HCT116 (cell line): ENCODE measurements at regions not wholly inside any gene's neighbourhood (a gene's known extent, or its start where the extent isn't known, plus 50 kb on each side); places are given as distances from the start of the nearest gene placed in this dataset.

Experiments
- ATAC-seq: fragments of 200-7000 bp; cut with Tn5 transposase; 2 replicates; pipeline ENCODE4 v1.9.1; 2020; ENCODE audit warnings: mild to moderate bottlenecking, moderate library complexity
- BruUV-seq: library from RNA; stranded (reverse); fragments of 400-500 nt; replicated peaks from 2 replicates; lab custom pipeline; 2021; lab: Mats Ljungman, UMichigan
- CTCF ChIA-PET: fragments of 300-600 bp; sonication (Branson Sonifier 250); formaldehyde crosslinking; loops from one replicate; lab custom pipeline; 2021; ENCODE audit warnings: antibody characterized with exemption; lab: Charles Lee
- POLR2A ChIA-PET: fragments of 300-600, 350-600 bp; sonication (Branson Sonifier 250); formaldehyde crosslinking; loops from one replicate; lab custom pipeline; 2021; ENCODE audit warnings: antibody characterized with exemption; lab: Charles Lee
- RAD21 ChIA-PET, 2 experiments: fragments of 300-600 bp; sonication (Branson Sonifier 250); formaldehyde crosslinking; loops; one replicate each; lab custom pipeline; 2023; ENCODE audit warnings: low total read pairs in 2 of 2; ENCODE audit not compliant: uncharacterized antibody in 2 of 2, unreplicated experiment in 2 of 2, low non-redundant PET in 1 of 2; lab: Charles Lee
- DNase-seq: peaks from one replicate; pipeline ENCODE4 v3.0.0-alpha.2; 2010; ENCODE audit warnings: low read depth, low spot score
- H2AFZ ChIP-seq: fragments of 200-600 bp; shearing (Covaris generic), sonication (generic); 2 replicates; pipeline ENCODE4 v1.6.1; 2017; ENCODE audit warnings: low read depth, mixed run types, mixed read lengths, antibody characterized with exemption, low read length; ENCODE audit not compliant: poor library complexity, severe bottlenecking
- H3K27ac ChIP-seq: 2 replicates; pipeline ENCODE4 v1.5.1; 2012; ENCODE audit warnings: low read depth, low read length
- H3K27me3 ChIP-seq: fragments of 200-600 bp; sonication (generic); 2 replicates; pipeline ENCODE4 v1.6.1; 2016; ENCODE audit warnings: mixed run types, low read length, mixed read lengths; ENCODE audit not compliant: insufficient read depth
- H3K36me3 ChIP-seq, 2 experiments: fragments of 200-500 bp in 1 of 2; fragments of 200-600 bp in 1 of 2; sonication (Bioruptor generic) in 1 of 2; sonication (generic) in 1 of 2; 2 replicates each; pipeline versions ENCODE4 v1.5.1 to v1.6.1; 2014 to 2016; ENCODE audit warnings: low read length in 2 of 2, inconsistent platforms in 1 of 2, mixed read lengths in 1 of 2, mixed run types in 1 of 2; ENCODE audit not compliant: insufficient read depth in 2 of 2, control insufficient read depth in 1 of 2
- H3K4me1 ChIP-seq, 2 experiments: fragments of 200-600 bp in 1 of 2; sonication (generic) in 1 of 2; 2 replicates each; pipeline versions ENCODE4 v1.5.1 to v1.6.1; 2012 to 2017; ENCODE audit warnings: low read length in 2 of 2, inconsistent platforms in 1 of 2, mild to moderate bottlenecking in 1 of 2, mixed read lengths in 1 of 2, mixed run types in 1 of 2, moderate library complexity in 1 of 2; ENCODE audit not compliant: insufficient read depth in 2 of 2, control insufficient read depth in 1 of 2
- H3K4me2 ChIP-seq: fragments of 200-600 bp; sonication (generic); 2 replicates; pipeline ENCODE4 v1.6.1; 2017; ENCODE audit warnings: mixed run types, low read length, mixed read lengths
- H3K4me3 ChIP-seq, 2 experiments: fragments of 200-600 bp in 1 of 2; sonication (generic) in 1 of 2; replicated peaks in 1 of 2; 2 replicates each; pipeline ENCODE4 v1.5.1; 2011 to 2016; ENCODE audit warnings: low read length in 2 of 2, control low read depth in 1 of 2, low read depth in 1 of 2, mild to moderate bottlenecking in 1 of 2, mixed read lengths in 1 of 2, mixed run types in 1 of 2
- H3K79me2 ChIP-seq: fragments of 200-600 bp; sonication (generic); 2 replicates; pipeline ENCODE4 v1.6.1; 2017; ENCODE audit warnings: mild to moderate bottlenecking, mixed run types, low read length, moderate library complexity, mixed read lengths; ENCODE audit not compliant: insufficient read depth
- H3K9ac ChIP-seq: fragments of 200-600 bp; sonication (generic); 2 replicates; pipeline ENCODE4 v1.6.1; 2016; ENCODE audit warnings: low read length, mixed read lengths
- H3K9me2 ChIP-seq: fragments of 200-600 bp; sonication (generic), shearing (Covaris generic); 2 replicates; pipeline ENCODE4 v1.6.1; 2017; ENCODE audit warnings: mixed run types, mild to moderate bottlenecking, moderate library complexity; ENCODE audit not compliant: insufficient read depth
- H3K9me3 ChIP-seq, 2 experiments: fragments of 200-500 bp in 1 of 2; fragments of 200-600 bp in 1 of 2; sonication (Bioruptor generic) in 1 of 2; sonication (generic) in 1 of 2; 2 replicates each; pipeline ENCODE4 v1.6.1; 2014 to 2017; ENCODE audit warnings: low read length in 2 of 2, mixed read lengths in 2 of 2, inconsistent platforms in 1 of 2, low read depth in 1 of 2, mild to moderate bottlenecking in 1 of 2, mixed run types in 1 of 2, moderate library complexity in 1 of 2; ENCODE audit not compliant: control insufficient read depth in 1 of 2, insufficient read depth in 1 of 2
- H4K20me1 ChIP-seq: fragments of 200-600 bp; sonication (generic), shearing (Covaris generic); 2 replicates; pipeline ENCODE4 v1.6.1; 2017; ENCODE audit warnings: mixed run types, mild to moderate bottlenecking, moderate library complexity; ENCODE audit not compliant: insufficient read depth
- CEBPB ChIP-seq: IDR thresholded peaks from 2 replicates; pipeline ENCODE4 v1.6.1; 2012; ENCODE audit warnings: low read depth
- EGR1 ChIP-seq: IDR thresholded peaks from 2 replicates; pipeline ENCODE4 v1.6.1; 2012; ENCODE audit warnings: low read depth
- EZH2phosphoT487 ChIP-seq: fragments of 200-600 bp; IDR thresholded peaks from 2 replicates; pipeline ENCODE4 v1.6.1; 2018; ENCODE audit warnings: antibody characterized with exemption, borderline replicate concordance
- FOSL1 ChIP-seq: IDR thresholded peaks from 2 replicates; pipeline ENCODE4 v1.6.1; 2012; ENCODE audit warnings: low read depth
- RAD21 ChIP-seq: IDR thresholded peaks from 2 replicates; pipeline ENCODE4 v1.6.1; 2012; ENCODE audit warnings: low read depth, mild to moderate bottlenecking
- SRF ChIP-seq: IDR thresholded peaks from 2 replicates; pipeline ENCODE4 v1.6.1; 2012; ENCODE audit warnings: low read depth
- TCF7L2 ChIP-seq: IDR thresholded peaks from 2 replicates; pipeline ENCODE4 v1.7.0; 2011; ENCODE audit warnings: borderline replicate concordance, inconsistent platforms; ENCODE audit not compliant: insufficient read depth, insufficient read length; ENCODE audit errors: extremely low read depth
- ZBTB33 ChIP-seq: IDR thresholded peaks from 2 replicates; pipeline ENCODE4 v1.6.1; 2011; ENCODE audit warnings: mild to moderate bottlenecking, low read length, moderate library complexity; ENCODE audit not compliant: insufficient replicate concordance; ENCODE audit errors: extremely low read depth
- intact Hi-C: fragments of 100-400 bp; cut with micrococcal nuclease; formaldehyde crosslinking; loops from 2 replicates; pipeline ENCODE4 v1.10.0; 2022
- TF ChIP-seq, protein P1 (sequence below): IDR thresholded peaks from 2 replicates; pipeline ENCODE4 v1.6.1; 2012; ENCODE audit warnings: low read depth

GRCh38 chrX:36753602-36754001 is 254.6 kb upstream of the FAM47C start (continued):
- no peak for TF ChIP-seq EGR1
- TF ChIP-seq, all 23 proteins: peak for 0

GRCh38 chrX:36787752-36788151 is 220.4 kb upstream of the FAM47C start:
- H3K79me2 ChIP-seq, result no peaks in the 10 kb centered on the region
- no peak overlapping the region for H3K27ac ChIP-seq
- no peaks in the 10 kb centered on the region for H3K4me1 ChIP-seq
- H3K9me3 ChIP-seq, result no peaks in the 10 kb centered on the region
- H2AFZ ChIP-seq, result no peak overlapping the region
- CTCF ChIA-PET, result no interaction called here
- RAD21 ChIA-PET, result no interaction called here
- no peak overlapping the region for H3K9ac ChIP-seq
- POLR2A ChIA-PET, result no interaction called here
- no peak overlapping the region for H3K4me3 ChIP-seq
- no TSS peak for BruUV-seq
- H3K27me3 ChIP-seq, result no peaks in the 10 kb centered on the region
- no peaks in the 10 kb centered on the region for H3K9me2 ChIP-seq
- no peaks in the 10 kb centered on the region for H4K20me1 ChIP-seq
- intact Hi-C loops, result no loop called here
- ATAC-seq, result no peak
- TF ChIP-seq RAD21, result no peak
- TF ChIP-seq, protein P1, sequence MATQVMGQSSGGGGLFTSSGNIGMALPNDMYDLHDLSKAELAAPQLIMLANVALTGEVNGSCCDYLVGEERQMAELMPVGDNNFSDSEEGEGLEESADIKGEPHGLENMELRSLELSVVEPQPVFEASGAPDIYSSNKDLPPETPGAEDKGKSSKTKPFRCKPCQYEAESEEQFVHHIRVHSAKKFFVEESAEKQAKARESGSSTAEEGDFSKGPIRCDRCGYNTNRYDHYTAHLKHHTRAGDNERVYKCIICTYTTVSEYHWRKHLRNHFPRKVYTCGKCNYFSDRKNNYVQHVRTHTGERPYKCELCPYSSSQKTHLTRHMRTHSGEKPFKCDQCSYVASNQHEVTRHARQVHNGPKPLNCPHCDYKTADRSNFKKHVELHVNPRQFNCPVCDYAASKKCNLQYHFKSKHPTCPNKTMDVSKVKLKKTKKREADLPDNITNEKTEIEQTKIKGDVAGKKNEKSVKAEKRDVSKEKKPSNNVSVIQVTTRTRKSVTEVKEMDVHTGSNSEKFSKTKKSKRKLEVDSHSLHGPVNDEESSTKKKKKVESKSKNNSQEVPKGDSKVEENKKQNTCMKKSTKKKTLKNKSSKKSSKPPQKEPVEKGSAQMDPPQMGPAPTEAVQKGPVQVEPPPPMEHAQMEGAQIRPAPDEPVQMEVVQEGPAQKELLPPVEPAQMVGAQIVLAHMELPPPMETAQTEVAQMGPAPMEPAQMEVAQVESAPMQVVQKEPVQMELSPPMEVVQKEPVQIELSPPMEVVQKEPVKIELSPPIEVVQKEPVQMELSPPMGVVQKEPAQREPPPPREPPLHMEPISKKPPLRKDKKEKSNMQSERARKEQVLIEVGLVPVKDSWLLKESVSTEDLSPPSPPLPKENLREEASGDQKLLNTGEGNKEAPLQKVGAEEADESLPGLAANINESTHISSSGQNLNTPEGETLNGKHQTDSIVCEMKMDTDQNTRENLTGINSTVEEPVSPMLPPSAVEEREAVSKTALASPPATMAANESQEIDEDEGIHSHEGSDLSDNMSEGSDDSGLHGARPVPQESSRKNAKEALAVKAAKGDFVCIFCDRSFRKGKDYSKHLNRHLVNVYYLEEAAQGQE, result no peak
- no peak for TF ChIP-seq TCF7L2
- no peaks in the 10 kb centered on the region for H3K36me3 ChIP-seq
- DNase-seq, result no peak
- no peak overlapping the region for H3K4me2 ChIP-seq

DNA sequence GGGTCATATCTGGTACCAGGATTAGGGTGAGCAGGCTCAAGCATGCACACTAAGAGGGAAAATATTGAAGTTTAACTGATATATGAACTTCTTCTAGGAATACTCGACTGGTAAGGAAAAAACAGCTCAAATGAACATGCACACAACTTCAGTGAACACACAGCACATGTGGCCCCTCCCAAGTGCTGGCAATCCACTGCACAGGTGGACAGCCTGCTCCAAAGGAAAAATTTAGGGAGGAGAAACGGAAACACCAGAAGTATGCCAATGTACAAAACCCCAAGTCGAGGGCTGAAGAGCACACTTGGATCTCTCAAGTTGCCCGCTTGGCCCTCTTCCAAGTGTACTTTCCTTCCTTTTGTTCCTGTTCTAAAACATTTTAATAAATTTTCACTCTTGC is 205.0 kb upstream of the FAM47C start:
- ChIA-PET POLR2A (no interaction called here), CTCF (no interaction called here), RAD21 (no interaction called here)
- Histone ChIP-seq H4K20me1 (no peaks in the 10 kb centered on the region), H3K4me2 (no peak overlapping the region), H3K27ac (no peak overlapping the region), H3K36me3 (no peaks in the 10 kb centered on the region), H3K9me2 (no peaks in the 10 kb centered on the region), H3K4me1 (no peaks in the 10 kb centered on the region), H2AFZ (no peak overlapping the region), H3K9ac (no peak overlapping the region), H3K79me2 (no peaks in the 10 kb centered on the region), H3K9me3 (no peaks in the 10 kb centered on the region), H3K27me3 (no peaks in the 10 kb centered on the region), H3K4me3 (no peak overlapping the region)
- DNase-seq (no peak), ATAC-seq (no peak)
- intact Hi-C loops, result no loop called here
- no TSS peak for BruUV-seq
- TF ChIP-seq CEBPB (no peak), TCF7L2 (no peak), FOSL1 (no peak), EZH2phosphoT487 (no peak), SRF (no peak), ZBTB33 (no peak)
